HG02938 (cell line): ENCODE measurements at regions not wholly inside any gene's neighbourhood (a gene's known extent, or its start where the extent isn't known, plus 50 kb on each side); places are given as distances from the start of the nearest gene placed in this dataset.

Experiments used
- ATAC-seq: cut with Tn5 transposase; IDR thresholded peaks from one replicate; pipeline ENCODE4 v1.9.1; 2021; ENCODE audit warnings: mild to moderate bottlenecking, moderate library complexity; ENCODE audit not compliant: unreplicated experiment

DNA sequence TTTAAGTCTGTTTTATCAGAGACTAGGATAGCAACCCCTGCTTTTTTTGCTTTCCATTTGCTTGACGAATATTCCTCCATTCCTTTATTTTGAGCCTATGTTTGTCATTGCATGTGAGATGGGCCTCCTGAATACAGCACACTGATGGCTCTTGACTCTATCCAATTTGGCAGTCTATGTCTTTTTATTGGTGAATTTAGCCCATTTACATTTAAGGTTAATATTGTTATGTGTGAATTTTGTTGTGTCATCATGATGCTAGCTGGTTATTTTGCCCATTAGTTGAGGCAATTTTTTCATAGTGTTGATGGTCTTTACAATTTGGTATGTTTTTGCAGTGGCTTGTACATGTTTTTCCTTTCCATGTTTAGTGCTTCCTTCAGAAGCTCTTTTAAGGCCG, 50.7 kb upstream of the PDE4B start:
- no peak for ATAC-seq
